ENCODE measurements at regions not wholly inside any gene's neighbourhood (a gene's known extent, or its start where the extent isn't known, plus 50 kb on each side); places are given as distances from the start of the nearest gene placed in this dataset.
A peak's percentile ranks its signal among the peaks of the same experiment; 100 is the strongest.
"Not testable (repeated sequence)": the region's sequence is repeated elsewhere in the genome, so short reads cannot be mapped to it uniquely, and the experiment has no call there.

- peak; percentile 6 for DNase-seq (ENCODE audit: low read depth, low spot score)
Measured at GRCh38 chr2:94737145-94737544, 134.1 kb upstream of the TEKT4 start.

- not testable (repeated sequence) for DNase-seq (ENCODE audit: low read depth, low spot score)
Measured at GRCh38 chr2:94737736-94738342, 133.4 kb upstream of the TEKT4 start.

GRCh38 chr2:94753466-94753998 lies 117.7 kb upstream of the TEKT4 start:
- DNase-seq (ENCODE audit: low read depth, low spot score), result no peak

GRCh38 chr2:94758546-94758945 lies 112.7 kb upstream of the TEKT4 start:
- no peak for DNase-seq (ENCODE audit: low read depth, low spot score)

- DNase-seq (ENCODE audit: low read depth, low spot score), result peak; percentile 68
Measured at GRCh38 chr2:94759211-94759610, 112.0 kb upstream of the TEKT4 start.

- DNase-seq (ENCODE audit: low read depth, low spot score), result peak; percentile 67
Measured at GRCh38 chr2:94762600-94762999, 108.6 kb upstream of the TEKT4 start.

GRCh38 chr2:94763318-94763717 lies 107.9 kb upstream of the TEKT4 start:
- DNase-seq (ENCODE audit: low read depth, low spot score), result no peak

- not testable (repeated sequence) for DNase-seq (ENCODE audit: low read depth, low spot score)
Measured at GRCh38 chr2:94764331-94764730, 106.9 kb upstream of the TEKT4 start.

- DNase-seq (ENCODE audit: low read depth, low spot score), result no peak
Measured at GRCh38 chr2:94767336-94767735, 103.9 kb upstream of the TEKT4 start.

- DNase-seq (ENCODE audit: low read depth, low spot score), result no peak
Measured at GRCh38 chr2:94769733-94770132, 101.5 kb upstream of the TEKT4 start.

- no peak for DNase-seq (ENCODE audit: low read depth, low spot score)
Measured at GRCh38 chr2:94774851-94775250, 96.4 kb upstream of the TEKT4 start.

- DNase-seq (ENCODE audit: low read depth, low spot score), result no peak
Measured at GRCh38 chr2:94776036-94776435, 95.2 kb upstream of the TEKT4 start.

- DNase-seq (ENCODE audit: low read depth, low spot score), result not testable (repeated sequence)
Measured at GRCh38 chr2:94785105-94785504, 86.1 kb upstream of the TEKT4 start.

- DNase-seq (ENCODE audit: low read depth, low spot score), result not testable (repeated sequence)
Measured at GRCh38 chr2:94786424-94786823, 84.8 kb upstream of the TEKT4 start.

GRCh38 chr2:94790169-94790568 lies 81.1 kb upstream of the TEKT4 start:
- not testable (repeated sequence) for DNase-seq (ENCODE audit: low read depth, low spot score)

GRCh38 chr2:94797235-94797634 lies 74.0 kb upstream of the TEKT4 start:
- not testable (repeated sequence) for DNase-seq (ENCODE audit: low read depth, low spot score)
